MM.1S (cell line): ENCODE measurements at regions not wholly inside any gene's neighbourhood (a gene's known extent, or its start where the extent isn't known, plus 50 kb on each side); places are given as distances from the start of the nearest gene placed in this dataset.

ENCODE experiments used
- EZH2 ChIP-seq: fragments of 300-600 bp; sonication (generic); optimal IDR thresholded peaks from 2 replicates; pipeline ENCODE3; 2017; ENCODE audit warnings: low read depth, mild to moderate bottlenecking, antibody characterized with exemption, low read length, mixed read lengths
- TF ChIP-seq, protein P1 (sequence below): fragments of 300-600 bp; sonication (generic); IDR thresholded peaks from 2 replicates; pipeline ENCODE4 v1.5.1; 2016; ENCODE audit warnings: antibody characterized with exemption, low read length, mixed read lengths

DNA sequence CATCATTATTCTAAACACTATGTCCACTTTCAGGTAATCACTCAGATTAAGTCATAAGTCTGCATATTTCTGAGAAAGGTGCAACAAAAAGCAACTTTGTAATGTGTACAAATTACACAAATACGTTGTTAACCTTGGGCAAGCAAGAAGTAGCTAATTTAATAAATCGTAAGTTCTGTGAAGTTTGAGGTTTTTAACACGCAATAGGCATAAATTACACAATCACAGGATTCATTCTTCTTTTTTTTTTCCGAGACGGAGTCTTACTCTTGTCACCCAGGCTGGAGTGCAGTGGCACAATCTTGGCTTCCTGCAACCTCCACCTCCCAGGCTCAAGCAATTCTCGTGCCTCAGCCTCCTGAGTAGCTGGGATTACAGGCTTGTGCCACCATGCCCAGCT, 57.2 kb upstream of the F13A1 start:
- TF ChIP-seq, protein P1, sequence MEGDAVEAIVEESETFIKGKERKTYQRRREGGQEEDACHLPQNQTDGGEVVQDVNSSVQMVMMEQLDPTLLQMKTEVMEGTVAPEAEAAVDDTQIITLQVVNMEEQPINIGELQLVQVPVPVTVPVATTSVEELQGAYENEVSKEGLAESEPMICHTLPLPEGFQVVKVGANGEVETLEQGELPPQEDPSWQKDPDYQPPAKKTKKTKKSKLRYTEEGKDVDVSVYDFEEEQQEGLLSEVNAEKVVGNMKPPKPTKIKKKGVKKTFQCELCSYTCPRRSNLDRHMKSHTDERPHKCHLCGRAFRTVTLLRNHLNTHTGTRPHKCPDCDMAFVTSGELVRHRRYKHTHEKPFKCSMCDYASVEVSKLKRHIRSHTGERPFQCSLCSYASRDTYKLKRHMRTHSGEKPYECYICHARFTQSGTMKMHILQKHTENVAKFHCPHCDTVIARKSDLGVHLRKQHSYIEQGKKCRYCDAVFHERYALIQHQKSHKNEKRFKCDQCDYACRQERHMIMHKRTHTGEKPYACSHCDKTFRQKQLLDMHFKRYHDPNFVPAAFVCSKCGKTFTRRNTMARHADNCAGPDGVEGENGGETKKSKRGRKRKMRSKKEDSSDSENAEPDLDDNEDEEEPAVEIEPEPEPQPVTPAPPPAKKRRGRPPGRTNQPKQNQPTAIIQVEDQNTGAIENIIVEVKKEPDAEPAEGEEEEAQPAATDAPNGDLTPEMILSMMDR = no peak
- no peak for TF ChIP-seq EZH2
